AG08395 (cell line): ENCODE measurements at regions not wholly inside any gene's neighbourhood (a gene's known extent, or its start where the extent isn't known, plus 50 kb on each side); places are given as distances from the start of the nearest gene placed in this dataset.

Source experiments
- DNase-seq: peaks from one replicate; pipeline ENCODE4 v3.0.0; 2012; ENCODE audit warnings: mixed read lengths, low spot score

DNA sequence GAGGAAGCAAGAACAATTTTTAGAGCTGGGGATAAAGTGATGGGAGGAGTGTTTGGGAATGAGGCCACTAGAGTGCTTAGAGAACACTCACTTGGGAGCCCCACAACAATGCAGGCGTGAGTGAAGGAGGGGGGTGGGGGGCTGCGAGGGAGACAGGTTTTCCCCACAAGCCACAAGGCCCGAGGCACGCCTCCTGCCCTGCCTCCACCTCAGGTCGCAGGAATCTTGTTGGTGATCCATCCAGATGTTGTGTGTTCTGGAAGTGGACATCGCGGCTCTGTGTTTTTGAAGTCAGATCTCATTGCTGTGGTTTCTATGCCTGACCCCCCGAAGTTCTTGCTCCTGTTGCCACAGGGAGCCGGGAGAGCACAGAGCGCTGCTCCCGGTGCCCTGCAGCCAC lies 178.0 kb upstream of the BMPER start:
- no peak for DNase-seq

DNA sequence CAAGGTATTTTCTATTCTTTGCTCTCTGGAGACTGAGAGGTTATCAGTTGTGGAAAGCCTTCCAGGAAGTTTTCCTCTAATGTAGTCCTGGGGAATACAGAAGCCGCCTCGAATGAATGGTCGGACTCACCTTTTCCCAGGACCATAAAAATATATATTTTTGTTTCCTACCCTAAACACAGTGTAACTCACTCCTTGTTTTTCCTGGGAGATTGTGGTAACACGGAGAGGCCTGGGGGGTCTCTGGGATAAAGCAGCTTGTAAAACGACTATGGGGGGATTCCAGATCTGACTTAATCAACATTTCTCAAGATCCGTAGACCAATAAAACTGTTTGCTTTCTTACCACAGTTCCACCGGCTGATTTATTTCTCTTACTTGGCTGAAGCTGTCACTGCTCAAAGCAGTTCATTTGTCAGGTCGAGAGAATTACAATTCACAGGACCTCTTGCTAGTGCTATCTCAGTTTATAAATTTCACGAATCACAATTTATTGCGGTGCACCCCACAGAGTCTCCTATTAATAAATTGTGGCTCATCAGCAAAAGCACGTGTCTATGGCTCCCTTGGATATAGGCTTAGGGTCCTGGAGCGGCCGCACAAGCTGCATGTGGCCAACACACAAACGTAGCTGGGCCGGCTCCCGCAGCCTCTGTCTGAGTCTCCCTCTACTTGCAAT lies 176.3 kb upstream of the BMPER start:
- DNase-seq, result no peak

DNA sequence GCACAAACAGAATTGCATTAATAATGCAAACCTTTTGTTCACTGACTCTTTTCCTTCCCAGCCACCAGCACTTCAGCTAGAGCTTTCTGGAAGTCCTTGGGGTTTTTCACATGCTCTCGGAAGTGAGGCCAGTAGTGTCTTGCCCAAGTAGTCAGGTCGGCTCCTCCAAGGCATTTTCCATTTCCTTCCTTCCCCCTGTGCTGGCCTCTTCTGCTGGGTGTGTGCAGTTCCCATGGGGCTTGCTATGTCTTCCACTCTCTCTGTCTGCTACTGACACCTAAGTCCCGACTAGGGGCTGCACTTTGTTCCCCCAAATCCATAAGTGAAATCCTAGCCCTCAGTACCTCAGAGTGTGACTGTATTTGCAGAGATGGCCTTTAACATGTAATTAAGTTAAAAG lies 175.6 kb upstream of the BMPER start:
- no peak for DNase-seq

DNA sequence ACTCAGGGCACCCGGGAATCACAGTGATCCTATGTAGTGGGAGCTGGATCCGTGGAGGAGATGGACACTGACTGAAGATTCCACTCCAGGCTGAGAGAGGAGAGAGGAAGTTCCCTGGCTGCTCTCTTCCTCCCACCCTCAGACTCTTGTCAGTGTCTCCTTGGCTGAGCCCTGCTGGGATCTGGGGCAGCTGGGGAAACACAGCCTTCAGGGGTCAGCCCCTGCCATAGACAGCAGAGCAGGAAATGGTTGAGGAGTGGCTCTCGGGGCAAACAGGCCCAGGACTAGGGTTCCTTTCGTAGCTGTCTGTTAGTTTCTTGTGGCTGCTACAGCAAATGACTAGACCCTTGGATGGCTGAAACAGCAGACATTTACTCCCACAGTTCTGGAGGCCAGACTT lies 174.4 kb upstream of the BMPER start:
- DNase-seq, result no peak

- no peak for DNase-seq
Measured at GRCh38 chr7:33731912-33732311, 173.4 kb upstream of the BMPER start.

DNA sequence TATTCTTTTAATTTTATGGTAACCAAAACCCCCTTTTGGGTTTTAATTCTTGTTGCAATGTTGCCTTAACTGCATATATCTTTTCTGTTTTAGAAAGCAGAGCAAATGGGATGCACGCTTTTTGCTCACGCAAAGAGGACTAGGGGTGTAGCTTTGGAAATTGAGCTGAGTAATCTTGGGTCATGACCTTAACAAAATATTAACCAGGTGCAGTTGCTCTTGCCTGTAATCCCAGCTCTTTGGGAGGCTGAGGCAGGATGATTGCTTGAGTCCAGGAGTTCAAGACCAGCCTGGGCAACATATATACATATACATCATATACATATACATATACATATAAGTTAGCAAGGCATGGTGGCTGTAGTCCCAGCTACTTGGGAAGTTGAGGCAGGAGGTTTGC lies 172.9 kb upstream of the BMPER start:
- no peak for DNase-seq

DNA sequence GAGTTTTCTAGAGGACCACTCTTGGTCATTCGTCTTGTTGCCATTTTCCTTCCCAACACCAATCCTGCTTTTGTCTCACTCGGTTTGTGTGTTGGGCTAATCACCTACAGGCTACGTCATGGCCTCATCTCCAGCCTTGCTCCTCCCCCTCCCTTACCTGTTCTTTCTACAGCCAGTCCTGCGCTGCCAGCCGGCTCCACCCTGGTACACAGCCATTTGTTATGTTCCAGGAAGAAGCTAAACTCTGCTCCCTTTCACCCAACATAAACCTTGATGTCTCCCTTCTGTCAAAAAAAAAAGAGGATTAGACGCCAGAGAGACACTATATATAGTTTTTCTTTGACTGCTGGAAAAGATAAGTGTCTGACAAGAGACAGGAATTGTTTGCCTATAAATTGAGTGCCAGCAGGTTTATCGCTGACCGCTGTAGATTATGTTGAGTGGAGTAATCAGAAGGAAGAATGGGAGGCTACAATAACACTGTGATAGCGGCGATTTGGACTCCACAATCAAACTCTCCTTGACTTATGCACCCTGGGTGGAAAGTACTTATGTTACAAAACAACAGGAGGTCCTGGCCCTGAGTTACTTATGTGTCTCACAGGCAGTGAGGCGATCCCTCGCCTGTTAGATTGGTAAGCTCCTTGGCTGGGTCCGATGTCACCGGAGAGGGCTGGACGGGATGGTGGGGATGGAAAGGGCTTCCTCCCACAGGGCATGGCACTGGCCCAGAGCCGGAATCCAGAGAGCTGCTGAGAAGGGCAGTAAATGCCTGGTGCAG lies 171.3 kb upstream of the BMPER start:
- no peak for DNase-seq

DNA sequence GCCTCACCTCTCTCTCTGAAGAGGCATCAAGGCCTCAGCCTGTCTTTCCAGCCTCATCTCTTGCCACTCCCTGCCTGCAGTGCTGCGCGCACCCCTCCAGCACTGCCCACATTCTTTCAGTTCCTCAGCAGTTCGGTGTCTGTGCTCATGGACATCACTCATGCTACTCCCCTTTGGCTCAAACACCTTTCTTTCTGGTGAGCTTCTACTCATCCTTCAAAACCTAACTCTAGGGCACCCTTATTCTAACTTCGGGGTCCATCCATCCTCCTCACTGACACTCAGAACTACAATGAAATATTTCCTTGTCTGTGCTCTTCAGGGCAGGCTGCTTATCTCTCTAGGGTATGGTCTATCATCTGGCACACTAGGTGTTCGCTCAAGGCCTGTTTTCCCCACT lies 169.9 kb upstream of the BMPER start:
- no peak for DNase-seq

GRCh38 chr7:33736521-33737221 lies 168.7 kb upstream of the BMPER start:
- no peak for DNase-seq

DNA sequence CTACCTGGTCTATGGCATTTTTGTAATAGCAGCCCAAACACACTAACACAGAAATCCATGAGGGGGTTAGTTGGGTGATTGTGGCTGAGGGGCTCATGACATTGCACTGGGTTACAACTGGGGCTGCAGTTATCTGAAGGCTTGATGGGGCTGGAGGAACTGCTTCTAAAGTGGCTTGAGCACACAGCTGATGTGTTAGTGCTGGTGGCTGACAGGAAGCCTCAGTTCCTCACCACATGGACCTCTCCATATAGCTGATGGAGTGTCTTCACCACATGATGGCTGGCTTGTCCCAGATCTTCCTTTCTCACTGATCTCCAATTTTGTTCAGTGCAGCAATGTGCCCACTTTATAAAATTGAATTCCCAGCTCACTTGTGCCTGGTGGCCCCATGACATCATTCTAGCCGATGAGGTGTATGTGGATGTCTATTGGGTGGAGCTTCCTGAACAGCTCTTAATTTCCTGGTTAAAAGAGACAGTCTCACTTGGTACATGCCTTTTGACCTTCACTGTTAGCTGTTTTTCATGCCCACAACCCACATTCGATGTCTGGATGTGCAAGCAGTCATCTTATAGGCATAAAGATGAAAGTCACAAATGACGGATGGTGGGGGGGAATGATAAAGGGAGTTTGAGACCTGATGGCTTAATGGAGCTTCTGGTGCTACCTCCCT lies 166.9 kb upstream of the BMPER start:
- no peak for DNase-seq

- no peak for DNase-seq
Measured at GRCh38 chr7:33739286-33739685, 166.1 kb upstream of the BMPER start.

GRCh38 chr7:33742521-33742920 lies 162.8 kb upstream of the BMPER start:
- DNase-seq, result no peak

DNA sequence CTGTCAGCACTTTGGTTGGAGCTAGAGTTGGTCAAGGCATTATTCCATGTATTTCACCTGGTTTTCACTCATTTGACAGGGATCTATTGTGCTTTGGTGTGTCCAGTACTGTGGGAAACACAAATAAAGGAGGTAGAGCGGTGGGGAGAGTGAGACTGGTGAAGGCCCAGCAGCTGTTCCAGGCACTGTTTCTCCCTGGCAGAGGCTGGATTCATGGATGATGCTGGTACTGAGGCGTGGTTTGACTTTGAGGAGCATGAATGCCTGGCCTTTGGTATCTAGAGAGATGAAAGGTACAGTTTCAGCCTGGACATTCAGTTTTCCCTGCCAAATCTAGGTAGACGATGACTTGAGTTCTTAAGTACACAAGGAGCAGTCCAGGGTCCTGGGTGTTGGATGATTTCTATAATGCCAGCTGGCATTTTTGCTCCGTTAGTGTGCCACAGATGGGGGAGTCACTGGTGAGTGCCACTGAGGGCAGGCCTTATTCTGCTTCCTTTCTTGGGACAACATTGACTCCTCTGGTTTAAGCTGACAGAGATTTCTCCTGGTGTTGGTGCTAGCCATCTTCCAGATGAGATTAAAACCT lies 162.2 kb upstream of the BMPER start:
- no peak for DNase-seq

GRCh38 chr7:33743594-33743993 lies 161.7 kb upstream of the BMPER start:
- DNase-seq, result peak; percentile 46

DNA sequence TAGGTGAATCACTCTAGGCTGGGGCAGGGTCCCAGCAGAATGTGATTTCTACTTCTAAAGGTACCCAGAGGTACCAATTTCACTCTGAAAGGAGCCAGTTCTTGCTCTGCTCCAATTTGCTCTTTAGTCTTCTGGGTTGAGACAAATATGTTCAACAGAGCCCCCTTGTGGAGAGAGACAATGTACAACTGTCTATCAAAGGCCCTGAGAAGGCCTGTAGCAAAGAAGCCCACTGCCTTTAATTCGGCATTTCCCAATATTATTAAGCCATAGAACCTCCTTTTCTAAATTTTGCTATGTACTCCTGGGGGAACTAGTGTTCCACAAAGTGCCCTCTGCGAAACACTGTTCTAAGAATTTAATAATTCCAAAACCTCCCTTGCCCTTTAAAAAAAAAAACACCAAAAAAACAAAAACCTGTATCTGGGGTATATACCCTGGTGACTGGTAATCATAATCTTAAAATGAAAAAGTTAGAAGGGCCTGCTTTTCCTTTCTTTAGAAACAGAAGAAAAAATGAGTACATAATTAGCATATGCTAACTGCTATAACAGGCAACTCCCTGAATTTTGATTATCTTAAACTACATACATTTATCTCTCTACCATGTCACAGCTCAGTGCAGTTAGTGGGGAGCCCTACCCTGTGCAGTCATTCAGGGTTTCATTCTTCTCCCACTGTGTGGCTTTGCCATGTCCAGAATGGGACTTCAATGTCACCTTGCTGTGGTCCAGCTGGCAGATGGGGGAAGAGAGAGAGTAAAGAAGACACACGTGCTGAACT lies 160.9 kb upstream of the BMPER start:
- DNase-seq, result no peak

GRCh38 chr7:33745934-33746333 lies 159.4 kb upstream of the BMPER start:
- DNase-seq, result peak; percentile 25

DNA sequence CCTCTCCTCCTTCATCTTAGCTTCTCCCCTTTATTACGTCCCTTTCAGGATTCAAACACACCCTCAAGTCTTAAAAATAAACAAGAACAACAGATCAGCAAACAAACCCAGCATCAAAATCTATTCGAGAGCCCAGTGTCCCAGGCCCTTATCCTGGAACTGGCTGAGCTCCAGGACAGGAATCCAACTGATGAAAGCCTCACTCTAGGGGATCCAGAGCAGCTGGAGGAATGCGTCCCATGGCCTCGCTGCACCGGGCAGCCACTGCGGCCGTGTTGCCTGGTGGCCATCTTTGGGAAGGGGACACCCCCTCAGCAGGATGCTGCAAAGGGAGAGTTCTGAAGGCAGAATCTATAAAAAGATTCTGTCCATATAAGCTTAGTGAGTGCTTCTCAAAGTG lies 156.5 kb upstream of the BMPER start:
- no peak for DNase-seq

- no peak for DNase-seq
Measured at GRCh38 chr7:33750177-33750576, 155.2 kb upstream of the BMPER start.

DNA sequence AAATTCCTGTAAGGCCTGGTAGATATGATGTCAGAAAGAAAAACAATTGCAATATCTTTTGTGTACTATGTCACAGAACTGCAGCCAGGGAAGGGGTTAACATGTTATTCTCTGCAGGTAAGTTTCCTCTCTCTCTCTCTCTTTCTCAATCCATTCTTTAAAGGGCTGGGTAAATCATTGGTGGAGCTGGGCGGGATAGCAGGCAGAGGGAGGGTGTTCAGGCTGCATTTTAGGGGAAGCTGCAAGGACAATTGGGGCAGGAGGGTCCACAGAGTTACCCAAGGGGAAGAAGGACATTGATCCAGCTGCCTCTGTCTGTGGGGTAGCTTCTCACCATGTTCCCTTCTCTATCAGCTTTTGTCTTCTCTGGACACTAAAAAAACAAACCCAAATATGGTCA lies 153.9 kb upstream of the BMPER start:
- no peak for DNase-seq

GRCh38 chr7:33753881-33754525 lies 151.3 kb upstream of the BMPER start:
- DNase-seq, result no peak
